ENCODE measurements at regions not wholly inside any gene's neighbourhood (a gene's known extent, or its start where the extent isn't known, plus 50 kb on each side); places are given as distances from the start of the nearest gene placed in this dataset.

DNA sequence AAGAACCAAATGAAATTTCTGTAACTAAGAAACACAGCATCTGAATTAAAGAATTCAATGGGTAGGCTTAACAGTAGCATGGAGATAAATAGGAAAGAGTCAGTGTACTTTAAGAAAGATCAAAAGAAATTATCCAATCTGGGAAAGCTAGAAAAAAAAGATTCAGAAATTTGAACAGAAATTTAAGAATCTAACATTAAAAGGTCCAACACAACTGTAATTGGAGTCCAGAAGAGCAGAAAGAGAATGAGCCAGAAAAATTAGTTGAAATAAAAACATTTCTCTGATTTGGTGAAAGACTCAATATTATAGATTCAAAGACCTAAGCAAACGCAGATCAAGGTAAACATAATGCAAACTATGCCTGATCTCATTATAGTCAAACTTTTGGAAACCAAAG is 187.1 kb downstream of the C3orf38 start:
- no peaks in the 10 kb centered on the region for H3K4me1 ChIP-seq
- H3K36me3 ChIP-seq = no peaks in the 10 kb centered on the region
- no peaks in the 10 kb centered on the region for H3K27me3 ChIP-seq
- no peaks in the 10 kb centered on the region for H3K9me3 ChIP-seq
- ATAC-seq (no peak), DNase-seq (no peak)
- TF ChIP-seq, protein P1, sequence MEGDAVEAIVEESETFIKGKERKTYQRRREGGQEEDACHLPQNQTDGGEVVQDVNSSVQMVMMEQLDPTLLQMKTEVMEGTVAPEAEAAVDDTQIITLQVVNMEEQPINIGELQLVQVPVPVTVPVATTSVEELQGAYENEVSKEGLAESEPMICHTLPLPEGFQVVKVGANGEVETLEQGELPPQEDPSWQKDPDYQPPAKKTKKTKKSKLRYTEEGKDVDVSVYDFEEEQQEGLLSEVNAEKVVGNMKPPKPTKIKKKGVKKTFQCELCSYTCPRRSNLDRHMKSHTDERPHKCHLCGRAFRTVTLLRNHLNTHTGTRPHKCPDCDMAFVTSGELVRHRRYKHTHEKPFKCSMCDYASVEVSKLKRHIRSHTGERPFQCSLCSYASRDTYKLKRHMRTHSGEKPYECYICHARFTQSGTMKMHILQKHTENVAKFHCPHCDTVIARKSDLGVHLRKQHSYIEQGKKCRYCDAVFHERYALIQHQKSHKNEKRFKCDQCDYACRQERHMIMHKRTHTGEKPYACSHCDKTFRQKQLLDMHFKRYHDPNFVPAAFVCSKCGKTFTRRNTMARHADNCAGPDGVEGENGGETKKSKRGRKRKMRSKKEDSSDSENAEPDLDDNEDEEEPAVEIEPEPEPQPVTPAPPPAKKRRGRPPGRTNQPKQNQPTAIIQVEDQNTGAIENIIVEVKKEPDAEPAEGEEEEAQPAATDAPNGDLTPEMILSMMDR (IDR thresholded peaks at IDR 0.05) = no peak
- H3K27ac ChIP-seq = no peak overlapping the region
- intact Hi-C loops (cut with DNase I) = no loop called here
- no peak overlapping the region for H3K4me3 ChIP-seq

DNA sequence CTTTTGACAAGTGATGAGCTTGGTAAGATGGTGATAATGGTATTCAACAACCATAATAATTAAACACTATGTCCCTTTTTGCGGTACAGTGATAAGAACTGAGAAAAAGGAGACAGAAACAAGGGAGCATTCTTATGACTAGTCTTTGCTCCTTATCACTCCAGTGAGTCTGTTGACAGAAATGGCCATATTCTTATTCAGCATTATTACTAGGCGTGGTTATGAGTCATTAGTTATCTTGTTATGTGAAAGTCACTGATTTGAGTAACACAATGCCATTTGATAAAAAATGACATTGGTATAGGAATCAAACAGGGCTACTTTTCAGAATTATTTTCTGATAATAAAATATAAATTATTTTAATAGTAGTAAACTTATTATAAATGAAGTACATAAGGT is 193.5 kb downstream of the C3orf38 start:
- H3K27me3 ChIP-seq = no peaks in the 10 kb centered on the region
- DNase-seq (no peak), ATAC-seq (no peak)
- TF ChIP-seq, protein P1 (IDR thresholded peaks at IDR 0.05) = no peak
- no peak overlapping the region for H3K27ac ChIP-seq
- H3K4me3 ChIP-seq = no peak overlapping the region
- intact Hi-C loops (cut with DNase I) = no loop called here
- H3K4me1 ChIP-seq = no peaks in the 10 kb centered on the region
- H3K9me3 ChIP-seq = no peaks in the 10 kb centered on the region
- H3K36me3 ChIP-seq = no peaks in the 10 kb centered on the region

DNA sequence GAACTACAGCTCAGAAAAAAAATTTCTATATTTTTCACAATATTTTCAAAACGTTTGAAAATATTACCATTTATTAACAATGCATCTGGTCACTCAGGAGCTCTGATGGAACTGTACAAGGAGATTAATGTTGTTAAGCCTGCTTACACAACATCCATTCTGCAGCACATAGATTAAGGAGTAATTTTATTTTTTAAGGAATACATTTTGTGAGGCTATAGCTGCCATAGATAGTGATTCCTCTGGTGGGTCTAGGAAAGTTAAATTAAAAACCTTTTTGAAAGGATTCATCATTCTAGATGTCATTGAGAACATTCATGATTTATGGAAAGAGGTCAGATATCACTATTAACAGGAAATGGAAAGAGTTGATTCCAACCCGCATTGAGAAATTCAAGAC is 196.9 kb downstream of the C3orf38 start:
- Histone ChIP-seq H3K36me3 (no peaks in the 10 kb centered on the region), H3K9me3 (no peaks in the 10 kb centered on the region), H3K27me3 (no peaks in the 10 kb centered on the region), H3K27ac (no peak overlapping the region), H3K4me1 (no peaks in the 10 kb centered on the region), H3K4me3 (no peak overlapping the region)
- ATAC-seq (no peak), DNase-seq (no peak)
- intact Hi-C loops (cut with DNase I) = no loop called here
- TF ChIP-seq, protein P1 (IDR thresholded peaks at IDR 0.05) = no peak

DNA sequence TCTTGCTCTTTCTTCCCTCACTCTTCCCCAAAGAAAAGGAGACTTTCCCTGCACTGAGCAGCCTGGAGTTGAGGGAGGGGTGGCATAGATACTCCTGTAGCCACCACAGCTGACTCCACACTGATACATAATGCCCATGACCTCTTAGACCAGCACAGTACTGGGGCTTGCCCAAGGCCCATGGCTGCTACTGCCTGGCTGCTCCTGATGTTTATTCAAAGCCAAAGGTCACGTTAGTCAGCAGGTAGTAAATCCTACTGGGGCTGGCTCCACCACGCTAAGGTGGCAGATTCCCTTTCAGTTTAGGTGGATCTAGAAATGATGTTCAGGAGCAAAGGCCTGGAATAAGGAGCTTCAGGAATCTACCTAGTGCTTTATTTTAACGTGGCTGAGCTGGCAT is 212.7 kb downstream of the C3orf38 start:
- no peaks in the 10 kb centered on the region for H3K36me3 ChIP-seq
- ATAC-seq (no peak), DNase-seq (no peak)
- no peak overlapping the region for H3K4me3 ChIP-seq
- TF ChIP-seq, protein P1 (IDR thresholded peaks at IDR 0.05) = no peak
- no peaks in the 10 kb centered on the region for H3K9me3 ChIP-seq
- no peaks in the 10 kb centered on the region for H3K4me1 ChIP-seq
- no peaks in the 10 kb centered on the region for H3K27me3 ChIP-seq
- H3K27ac ChIP-seq = no peak overlapping the region
- intact Hi-C loops (cut with DNase I) = no loop called here

DNA sequence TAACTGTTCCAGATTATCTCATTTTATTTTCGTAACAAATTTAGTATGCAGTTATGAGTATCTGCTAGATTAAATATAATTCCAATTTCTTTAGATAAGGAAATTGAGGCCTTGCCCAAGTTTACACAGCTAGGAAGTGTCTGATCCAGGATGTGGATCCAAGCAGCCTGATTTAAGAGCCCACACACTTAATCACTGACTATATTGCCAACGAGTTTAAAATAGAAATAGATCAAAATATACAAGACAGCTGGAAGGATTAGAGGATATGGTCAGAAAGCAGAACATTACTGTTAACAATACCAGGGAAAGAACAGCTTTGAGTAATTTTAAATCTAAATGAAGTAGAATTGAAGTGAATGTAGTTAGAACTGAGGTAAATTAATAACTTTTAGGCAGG is 215.2 kb downstream of the C3orf38 start:
- DNase-seq (no peak), ATAC-seq (no peak)
- intact Hi-C loops (cut with DNase I) = no loop called here
- TF ChIP-seq, protein P1 (IDR thresholded peaks at IDR 0.05) = no peak
- no peak overlapping the region for H3K27ac ChIP-seq
- no peaks in the 10 kb centered on the region for H3K36me3 ChIP-seq
- no peaks in the 10 kb centered on the region for H3K9me3 ChIP-seq
- H3K27me3 ChIP-seq = no peaks in the 10 kb centered on the region
- no peak overlapping the region for H3K4me3 ChIP-seq
- no peaks in the 10 kb centered on the region for H3K4me1 ChIP-seq

DNA sequence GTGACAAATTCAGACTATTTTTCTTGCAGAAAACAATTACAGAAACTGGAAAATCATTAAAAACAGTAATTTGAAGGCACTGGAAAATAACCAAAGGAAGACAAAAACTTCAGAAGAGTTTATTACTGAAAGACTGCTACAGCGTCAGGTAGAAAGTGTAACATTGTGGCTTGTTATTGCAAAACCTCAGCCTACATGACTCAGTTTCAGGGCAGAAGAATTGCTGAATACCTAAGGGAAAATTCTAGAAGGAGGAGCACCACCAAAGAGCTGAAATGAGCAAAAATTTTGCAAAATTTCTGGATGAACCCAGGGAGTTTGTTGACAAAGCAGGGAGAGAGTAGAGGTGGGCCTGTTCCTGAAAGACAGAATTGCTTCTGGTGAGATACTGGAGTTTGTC is 219.6 kb downstream of the C3orf38 start:
- ATAC-seq = no peak
- H3K27me3 ChIP-seq = no peaks in the 10 kb centered on the region
- H3K9me3 ChIP-seq = no peaks in the 10 kb centered on the region
- H3K27ac ChIP-seq = no peak overlapping the region
- TF ChIP-seq, protein P1 (IDR thresholded peaks at IDR 0.05) = no peak
- no peak overlapping the region for H3K4me3 ChIP-seq
- intact Hi-C loops (cut with DNase I) = no loop called here
- no peaks in the 10 kb centered on the region for H3K36me3 ChIP-seq
- H3K4me1 ChIP-seq = no peaks in the 10 kb centered on the region
- DNase-seq = no peak
